Smooth muscle cell (in vitro differentiated cells): ENCODE measurements at regions not wholly inside any gene's neighbourhood (a gene's known extent, or its start where the extent isn't known, plus 50 kb on each side); places are given as distances from the start of the nearest gene placed in this dataset.

Source experiments
- DNase-seq: peaks from one replicate; lab custom pipeline; 2025; ENCODE audit not compliant: unreplicated experiment; lab: John Stamatoyannopoulos, UW
- H2AFZ ChIP-seq: fragments of 200-600 bp; sonication (generic); 2 replicates; pipeline ENCODE4 v1.6.0; 2016; ENCODE audit warnings: antibody characterized with exemption, low read depth, mild to moderate bottlenecking
- H3F3A ChIP-seq: fragments of 200-600 bp; sonication (generic); 2 replicates; pipeline ENCODE4 v1.6.0; 2017; ENCODE audit warnings: antibody characterized with exemption, low read depth
- H3K27ac ChIP-seq: fragments of 200-600 bp; sonication (generic); 2 replicates; pipeline ENCODE4 v1.5.1; 2016; ENCODE audit warnings: low read depth, mild to moderate bottlenecking
- H3K27me3 ChIP-seq: fragments of 200-600 bp; sonication (generic); 2 replicates; pipeline ENCODE4 v1.6.1; 2016; ENCODE audit warnings: low read depth, mild to moderate bottlenecking
- H3K36me3 ChIP-seq: fragments of 200-600 bp; sonication (generic); 2 replicates; pipeline ENCODE4 v1.5.1; 2016; ENCODE audit warnings: low read depth
- H3K4me1 ChIP-seq: fragments of 200-600 bp; sonication (generic); 2 replicates; pipeline ENCODE4 v1.5.1; 2016; ENCODE audit warnings: low read depth
- H3K4me2 ChIP-seq: fragments of 200-600 bp; sonication (generic); 2 replicates; pipeline ENCODE4 v1.6.0; 2016; ENCODE audit warnings: mild to moderate bottlenecking
- H3K4me3 ChIP-seq: fragments of 200-600 bp; sonication (generic); 2 replicates; pipeline ENCODE4 v1.5.1; 2016; ENCODE audit warnings: mild to moderate bottlenecking
- H3K79me2 ChIP-seq: fragments of 200-600 bp; sonication (generic); 2 replicates; pipeline ENCODE4 v1.6.0; 2016; ENCODE audit warnings: low read depth, mild to moderate bottlenecking
- H3K9ac ChIP-seq: fragments of 200-600 bp; sonication (generic); 2 replicates; pipeline ENCODE4 v1.6.0; 2016; ENCODE audit warnings: low read depth
- H3K9me3 ChIP-seq: fragments of 200-600 bp; sonication (generic); replicated peaks from 2 replicates; pipeline ENCODE4 v1.5.1; 2016; ENCODE audit warnings: low read depth
- H4K20me1 ChIP-seq: fragments of 200-600 bp; sonication (generic); 2 replicates; pipeline ENCODE4 v1.6.0; 2016; ENCODE audit warnings: low read depth
- WGBS: methylation state at CpG from one replicate; pipeline ENCODE4 v1.1.7; 2016; ENCODE audit warnings: low lambda C conversion rate; 5-methylcytosine and 5-hydroxymethylcytosine counted together
- TF ChIP-seq, protein P1 (sequence below): fragments of 200-600 bp; sonication (generic); IDR thresholded peaks from 2 replicates; pipeline ENCODE4 v1.5.1; 2017; ENCODE audit warnings: borderline replicate concordance, mild to moderate bottlenecking, antibody characterized with exemption; ENCODE audit not compliant: insufficient read depth, poor library complexity, severe bottlenecking

DNA sequence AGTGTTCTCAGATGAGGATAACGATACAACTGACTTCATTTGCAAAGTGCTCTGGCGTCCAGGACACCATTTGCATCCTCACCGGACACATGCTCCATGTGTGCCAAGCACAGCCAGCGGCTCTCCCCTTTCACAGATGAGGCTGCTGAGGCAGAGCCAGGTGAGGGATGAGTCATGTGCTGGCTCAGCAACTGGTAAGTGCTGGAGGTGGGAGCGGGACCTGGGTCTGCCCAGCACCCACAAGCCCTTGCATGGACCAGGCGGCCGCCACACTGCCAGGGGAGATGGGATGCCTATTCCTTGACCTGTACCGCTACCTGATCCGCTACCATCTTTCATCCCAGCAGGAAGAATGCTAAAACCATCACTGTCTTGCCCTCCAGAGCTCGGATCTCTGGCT lies 86.2 kb upstream of the ASB18 start:
- TF ChIP-seq, protein P1, sequence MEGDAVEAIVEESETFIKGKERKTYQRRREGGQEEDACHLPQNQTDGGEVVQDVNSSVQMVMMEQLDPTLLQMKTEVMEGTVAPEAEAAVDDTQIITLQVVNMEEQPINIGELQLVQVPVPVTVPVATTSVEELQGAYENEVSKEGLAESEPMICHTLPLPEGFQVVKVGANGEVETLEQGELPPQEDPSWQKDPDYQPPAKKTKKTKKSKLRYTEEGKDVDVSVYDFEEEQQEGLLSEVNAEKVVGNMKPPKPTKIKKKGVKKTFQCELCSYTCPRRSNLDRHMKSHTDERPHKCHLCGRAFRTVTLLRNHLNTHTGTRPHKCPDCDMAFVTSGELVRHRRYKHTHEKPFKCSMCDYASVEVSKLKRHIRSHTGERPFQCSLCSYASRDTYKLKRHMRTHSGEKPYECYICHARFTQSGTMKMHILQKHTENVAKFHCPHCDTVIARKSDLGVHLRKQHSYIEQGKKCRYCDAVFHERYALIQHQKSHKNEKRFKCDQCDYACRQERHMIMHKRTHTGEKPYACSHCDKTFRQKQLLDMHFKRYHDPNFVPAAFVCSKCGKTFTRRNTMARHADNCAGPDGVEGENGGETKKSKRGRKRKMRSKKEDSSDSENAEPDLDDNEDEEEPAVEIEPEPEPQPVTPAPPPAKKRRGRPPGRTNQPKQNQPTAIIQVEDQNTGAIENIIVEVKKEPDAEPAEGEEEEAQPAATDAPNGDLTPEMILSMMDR, result no peak
- H3K4me1 ChIP-seq, result no peaks in the 10 kb centered on the region
- no peak overlapping the region for H3K9ac ChIP-seq
- no peaks in the 10 kb centered on the region for H3K36me3 ChIP-seq
- WGBS, result 95% methylated on average over 10 of the region's 10 CpGs
- H2AFZ ChIP-seq, result no peak overlapping the region
- no peak for DNase-seq
- H3K9me3 ChIP-seq, result no peaks in the 10 kb centered on the region
- H3K27me3 ChIP-seq, result no peaks in the 10 kb centered on the region
- no peaks in the 10 kb centered on the region for H4K20me1 ChIP-seq
- no peak overlapping the region for H3K4me3 ChIP-seq
- H3K4me2 ChIP-seq, result no peak overlapping the region
- no peaks in the 10 kb centered on the region for H3K79me2 ChIP-seq
- no peak overlapping the region for H3K27ac ChIP-seq
- H3F3A ChIP-seq, result no peaks in the 10 kb centered on the region

DNA sequence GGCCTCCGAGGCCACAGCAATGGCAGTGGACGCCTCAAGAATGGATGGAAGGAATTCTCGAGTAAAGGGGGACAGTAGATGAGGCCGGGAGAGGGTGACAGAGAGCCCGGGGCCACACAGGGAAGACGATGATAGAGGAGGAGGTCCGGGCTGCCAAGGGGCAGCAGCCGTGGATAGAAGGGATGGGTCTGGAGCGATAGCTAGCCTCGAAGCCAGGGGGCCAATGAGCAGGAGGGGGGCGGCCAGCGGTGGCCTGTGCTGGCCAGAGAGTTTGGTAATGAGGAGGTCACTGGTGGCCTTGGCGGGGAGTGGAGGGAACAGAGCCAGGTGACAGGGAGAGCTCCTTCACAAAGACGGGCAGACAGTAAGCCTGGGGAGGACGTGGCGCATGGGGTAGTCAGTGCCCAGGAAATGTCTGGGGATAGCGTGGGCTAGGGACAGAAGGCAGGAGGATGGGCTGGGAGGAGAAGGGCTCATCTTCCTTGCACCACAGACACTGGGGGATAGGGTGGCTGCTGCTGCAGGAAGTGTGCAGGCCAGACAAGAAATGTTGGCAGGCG lies 87.8 kb upstream of the ASB18 start:
- Histone ChIP-seq H3K9ac (no peak overlapping the region), H3K4me2 (no peak overlapping the region), H3K27me3 (no peaks in the 10 kb centered on the region), H3K79me2 (no peaks in the 10 kb centered on the region), H3K27ac (no peak overlapping the region), H3K36me3 (no peaks in the 10 kb centered on the region), H3K4me3 (no peak overlapping the region), H3K4me1 (no peaks in the 10 kb centered on the region), H2AFZ (no peak overlapping the region), H4K20me1 (no peaks in the 10 kb centered on the region), H3F3A (no peaks in the 10 kb centered on the region), H3K9me3 (no peaks in the 10 kb centered on the region)
- TF ChIP-seq, protein P1, result no peak
- DNase-seq, result no peak
- WGBS, result 88% methylated on average over 18 of the region's 18 CpGs

DNA sequence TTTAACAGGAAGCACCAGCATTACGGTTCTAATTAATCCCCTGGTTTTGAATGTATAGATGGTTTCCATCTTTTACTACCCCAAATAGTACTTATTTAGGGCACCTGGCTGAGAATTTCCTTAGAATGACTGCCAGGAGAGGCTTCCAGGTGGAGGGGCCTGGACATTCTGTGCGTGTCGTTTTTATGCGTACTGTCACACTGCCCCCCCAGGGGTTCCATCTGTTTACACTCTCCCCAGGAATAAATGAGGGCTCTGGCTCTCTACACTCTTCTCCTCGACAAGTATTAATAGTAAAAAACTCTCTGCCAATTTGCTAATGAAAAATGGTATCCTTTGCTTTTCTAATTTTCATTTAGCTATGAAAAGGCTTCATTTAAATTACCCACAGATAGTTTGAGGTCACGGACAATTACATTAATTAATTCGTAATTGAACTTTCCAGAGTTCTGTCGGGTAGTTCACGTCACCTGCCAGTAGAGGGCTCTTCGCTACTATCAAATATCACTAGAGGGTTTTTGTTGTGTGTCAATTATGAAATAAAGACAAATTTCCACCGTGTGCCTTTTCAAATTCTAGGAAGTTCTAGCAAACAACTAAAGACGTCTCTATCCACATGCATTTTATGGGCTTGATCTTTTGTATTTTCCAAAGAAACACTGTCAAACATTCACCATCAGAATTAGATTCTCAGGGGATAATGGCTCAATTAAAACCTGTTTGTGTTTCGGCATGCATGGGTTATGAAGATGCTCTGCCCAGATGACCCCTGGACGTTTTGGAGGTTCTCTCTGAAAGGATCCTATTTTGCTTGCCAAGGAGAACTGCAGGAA lies 88.8 kb upstream of the ASB18 start:
- Histone ChIP-seq H3K9me3 (no peaks in the 10 kb centered on the region), H3K27ac (no peak overlapping the region), H3F3A (no peaks in the 10 kb centered on the region), H3K79me2 (no peaks in the 10 kb centered on the region), H4K20me1 (no peaks in the 10 kb centered on the region), H3K4me3 (no peak overlapping the region), H3K4me1 (no peaks in the 10 kb centered on the region), H3K36me3 (no peaks in the 10 kb centered on the region), H3K27me3 (no peaks in the 10 kb centered on the region), H3K9ac (no peak overlapping the region), H2AFZ (no peak overlapping the region), H3K4me2 (no peak overlapping the region)
- no peak for DNase-seq
- TF ChIP-seq, protein P1, result peak; percentile 90
- WGBS, result 27% methylated on average over 14 of the region's 14 CpGs

DNA sequence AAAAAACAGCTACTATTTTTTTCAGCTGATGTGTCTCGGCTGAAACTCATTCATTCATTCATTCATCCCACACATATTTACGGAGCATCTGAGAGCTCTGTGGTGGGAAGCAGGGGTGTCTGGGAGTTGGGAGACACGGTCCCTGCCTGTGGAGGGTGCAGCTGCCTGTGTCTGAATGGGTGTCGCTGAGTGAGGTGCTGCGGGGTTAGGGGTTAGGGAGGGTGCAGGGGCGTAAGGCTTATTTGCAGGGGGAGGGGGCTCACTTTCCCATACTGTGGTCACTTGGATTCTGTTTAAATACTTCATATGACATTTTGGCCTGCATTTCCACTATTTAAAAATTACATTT lies 89.4 kb upstream of the ASB18 start:
- Histone ChIP-seq H3K79me2 (no peaks in the 10 kb centered on the region), H3F3A (no peaks in the 10 kb centered on the region), H4K20me1 (no peaks in the 10 kb centered on the region), H3K4me3 (no peak overlapping the region), H3K4me2 (no peak overlapping the region), H3K9ac (no peak overlapping the region), H3K36me3 (no peaks in the 10 kb centered on the region), H3K4me1 (no peaks in the 10 kb centered on the region), H3K27ac (no peak overlapping the region), H3K27me3 (no peaks in the 10 kb centered on the region), H2AFZ (no peak overlapping the region), H3K9me3 (no peaks in the 10 kb centered on the region)
- no peak for DNase-seq
- WGBS, result 88% methylated on average over 5 of the region's 6 CpGs
- TF ChIP-seq, protein P1, result no peak
